Hepatocyte (in vitro differentiated cells): ENCODE measurements at regions not wholly inside any gene's neighbourhood (a gene's known extent, or its start where the extent isn't known, plus 50 kb on each side); places are given as distances from the start of the nearest gene placed in this dataset.

ENCODE experiments used
- EZH2 ChIP-seq: fragments of 200-600 bp; sonication (generic); IDR thresholded peaks from 2 replicates; pipeline ENCODE4 v1.6.1; 2016; ENCODE audit warnings: antibody characterized with exemption, mild to moderate bottlenecking, borderline replicate concordance
- TF ChIP-seq, protein P1 (sequence below): fragments of 200-600 bp; sonication (generic); IDR thresholded peaks from 2 replicates; pipeline ENCODE4 v1.5.1; 2016; ENCODE audit warnings: antibody characterized with exemption, mild to moderate bottlenecking; ENCODE audit not compliant: poor library complexity

DNA sequence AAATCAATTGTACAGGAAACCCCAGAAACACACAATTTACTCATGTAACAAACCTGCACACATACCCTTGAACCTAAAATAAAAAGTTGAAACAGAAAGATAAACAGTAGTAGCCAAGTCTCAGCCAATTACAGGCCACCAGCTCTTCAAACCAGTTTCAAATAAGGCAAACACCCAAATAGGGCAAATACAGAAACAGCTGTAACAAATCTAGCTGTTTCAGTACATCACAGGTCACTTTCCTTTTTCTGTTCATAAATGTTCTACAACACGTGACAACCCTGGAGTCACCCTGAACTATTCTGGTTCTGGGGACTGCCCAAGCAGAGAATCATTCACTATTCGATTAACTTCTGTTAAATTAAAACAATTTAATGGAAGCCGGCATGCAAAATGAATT, 329.0 kb downstream of the GJA1 start:
- TF ChIP-seq, protein P1, sequence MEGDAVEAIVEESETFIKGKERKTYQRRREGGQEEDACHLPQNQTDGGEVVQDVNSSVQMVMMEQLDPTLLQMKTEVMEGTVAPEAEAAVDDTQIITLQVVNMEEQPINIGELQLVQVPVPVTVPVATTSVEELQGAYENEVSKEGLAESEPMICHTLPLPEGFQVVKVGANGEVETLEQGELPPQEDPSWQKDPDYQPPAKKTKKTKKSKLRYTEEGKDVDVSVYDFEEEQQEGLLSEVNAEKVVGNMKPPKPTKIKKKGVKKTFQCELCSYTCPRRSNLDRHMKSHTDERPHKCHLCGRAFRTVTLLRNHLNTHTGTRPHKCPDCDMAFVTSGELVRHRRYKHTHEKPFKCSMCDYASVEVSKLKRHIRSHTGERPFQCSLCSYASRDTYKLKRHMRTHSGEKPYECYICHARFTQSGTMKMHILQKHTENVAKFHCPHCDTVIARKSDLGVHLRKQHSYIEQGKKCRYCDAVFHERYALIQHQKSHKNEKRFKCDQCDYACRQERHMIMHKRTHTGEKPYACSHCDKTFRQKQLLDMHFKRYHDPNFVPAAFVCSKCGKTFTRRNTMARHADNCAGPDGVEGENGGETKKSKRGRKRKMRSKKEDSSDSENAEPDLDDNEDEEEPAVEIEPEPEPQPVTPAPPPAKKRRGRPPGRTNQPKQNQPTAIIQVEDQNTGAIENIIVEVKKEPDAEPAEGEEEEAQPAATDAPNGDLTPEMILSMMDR: no peak
- TF ChIP-seq EZH2: no peak
